Hepatocyte (in vitro differentiated cells): ENCODE measurements at regions not wholly inside any gene's neighbourhood (a gene's known extent, or its start where the extent isn't known, plus 50 kb on each side); places are given as distances from the start of the nearest gene placed in this dataset.

ENCODE experiments used
- CTCF ChIP-seq: fragments of 200-600 bp; sonication (generic); IDR thresholded peaks from 2 replicates; pipeline ENCODE4 v1.5.1; 2016; ENCODE audit warnings: antibody characterized with exemption, mild to moderate bottlenecking; ENCODE audit not compliant: poor library complexity
- EZH2 ChIP-seq: fragments of 200-600 bp; sonication (generic); IDR thresholded peaks from 2 replicates; pipeline ENCODE4 v1.6.1; 2016; ENCODE audit warnings: antibody characterized with exemption, mild to moderate bottlenecking, borderline replicate concordance

GRCh38 chr6:74451953-74452352, 753.9 kb downstream of the COL12A1 start:
- TF ChIP-seq CTCF (no peak), EZH2 (no peak)
